ENCODE measurements at regions not wholly inside any gene's neighbourhood (a gene's known extent, or its start where the extent isn't known, plus 50 kb on each side); places are given as distances from the start of the nearest gene placed in this dataset.

DNA sequence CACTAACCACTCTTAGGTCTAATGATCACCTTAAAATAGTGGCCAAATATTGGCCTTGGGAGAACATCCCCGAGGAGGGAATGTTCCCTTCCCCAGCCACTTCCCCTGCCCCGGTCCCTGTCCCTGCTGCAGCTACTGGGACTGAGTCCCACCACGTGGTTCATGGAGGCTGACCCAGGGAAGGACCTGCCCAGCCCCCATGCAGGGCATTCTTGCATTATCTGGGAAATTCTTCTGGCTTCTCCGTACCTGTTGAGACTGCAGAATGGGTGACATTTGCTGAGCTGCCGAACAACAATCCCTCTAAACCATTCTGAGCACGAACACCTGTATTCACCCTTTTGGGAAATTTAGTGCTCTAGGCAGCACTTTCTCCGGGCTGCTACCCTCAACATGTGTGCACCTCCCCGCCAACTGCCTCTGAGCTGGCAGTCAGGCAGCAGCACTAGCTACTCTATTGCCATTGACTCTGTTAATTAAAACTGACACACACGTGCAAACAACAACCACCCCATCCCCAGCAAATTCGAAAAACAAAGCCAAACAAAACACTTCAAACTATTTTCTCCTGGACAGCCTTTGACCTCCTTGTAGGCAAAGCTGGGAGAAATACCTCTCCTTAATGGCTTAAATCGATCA lies 567.4 kb upstream of the MKI67 start:
- no peak for DNase-seq

DNA sequence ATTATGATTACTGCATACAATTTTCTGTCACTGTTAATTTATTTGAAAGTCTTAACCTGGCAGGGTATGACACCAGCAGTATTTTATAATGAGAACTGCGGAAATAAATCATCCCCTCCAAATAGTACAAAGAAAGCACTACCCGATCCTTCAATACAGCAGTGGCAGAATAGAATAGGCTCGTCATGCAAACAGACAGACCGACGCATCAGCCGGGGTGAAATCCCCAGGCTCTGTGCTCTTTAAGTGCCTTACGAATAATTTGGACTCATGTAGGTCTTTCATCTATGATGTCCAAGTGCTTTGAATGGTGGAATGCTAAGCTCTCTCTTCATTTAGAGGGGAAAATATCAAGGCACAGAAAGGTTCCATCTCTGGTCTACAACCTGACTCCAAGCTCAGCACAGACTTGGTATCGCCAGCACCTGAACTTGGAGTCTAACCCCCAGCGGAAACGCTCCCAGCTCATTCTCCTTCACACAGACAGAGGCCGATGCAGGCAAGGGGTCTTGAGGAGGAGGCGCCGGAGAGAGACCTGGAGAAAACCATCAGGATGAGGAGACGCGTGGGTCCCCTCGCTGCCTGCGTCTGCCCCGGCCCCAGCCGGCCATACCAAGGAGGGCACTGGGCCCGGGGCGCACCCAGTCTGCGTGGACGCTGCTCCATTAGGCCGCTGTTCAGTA lies 568.1 kb upstream of the MKI67 start:
- DNase-seq, result no peak

- DNase-seq, result no peak
Measured at GRCh38 chr10:128694851-128695725, 568.9 kb upstream of the MKI67 start.

- no peak for DNase-seq
Measured at GRCh38 chr10:128695931-128696330, 569.7 kb upstream of the MKI67 start.

- no peak for DNase-seq
Measured at GRCh38 chr10:128697437-128697836, 571.2 kb upstream of the MKI67 start.

DNA sequence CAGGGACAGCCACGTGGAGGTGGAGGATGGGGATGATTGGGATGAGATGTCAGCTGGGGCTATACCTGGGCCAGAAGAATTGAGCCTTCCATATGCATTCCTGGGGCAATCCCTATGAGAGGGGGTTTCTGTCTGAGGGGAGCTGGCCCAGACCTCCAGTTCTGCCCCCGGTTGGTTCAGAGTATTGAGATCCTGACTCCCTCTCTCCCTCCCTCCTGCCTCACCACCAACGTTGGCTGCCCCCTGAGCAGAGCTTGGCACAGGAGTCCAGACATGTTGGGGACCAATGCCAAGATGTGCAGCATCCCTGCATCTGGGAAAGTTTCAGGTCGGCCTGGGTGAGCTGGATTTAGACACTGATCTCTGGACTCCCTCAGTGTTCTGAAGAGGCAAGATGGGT lies 575.2 kb upstream of the MKI67 start:
- DNase-seq, result no peak

DNA sequence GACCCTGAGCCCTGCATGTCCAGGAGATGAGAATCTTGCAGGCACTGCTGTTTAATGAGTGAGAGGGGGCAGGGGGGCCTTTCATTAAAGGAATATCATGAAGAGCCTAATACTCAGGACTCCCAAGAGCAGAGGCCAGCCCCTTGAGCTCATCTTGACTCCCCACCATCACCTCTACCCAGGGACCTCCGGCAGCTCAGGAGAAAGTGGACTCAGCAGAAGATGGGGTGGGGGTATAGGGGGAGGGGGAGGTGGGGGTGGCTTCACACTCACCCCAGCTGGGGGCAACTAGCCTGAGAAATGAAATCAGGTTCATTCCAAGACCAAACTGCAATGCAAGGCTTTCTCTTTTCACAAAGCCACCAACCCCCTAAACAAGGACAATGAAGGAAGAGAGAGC lies 575.6 kb upstream of the MKI67 start:
- no peak for DNase-seq

DNA sequence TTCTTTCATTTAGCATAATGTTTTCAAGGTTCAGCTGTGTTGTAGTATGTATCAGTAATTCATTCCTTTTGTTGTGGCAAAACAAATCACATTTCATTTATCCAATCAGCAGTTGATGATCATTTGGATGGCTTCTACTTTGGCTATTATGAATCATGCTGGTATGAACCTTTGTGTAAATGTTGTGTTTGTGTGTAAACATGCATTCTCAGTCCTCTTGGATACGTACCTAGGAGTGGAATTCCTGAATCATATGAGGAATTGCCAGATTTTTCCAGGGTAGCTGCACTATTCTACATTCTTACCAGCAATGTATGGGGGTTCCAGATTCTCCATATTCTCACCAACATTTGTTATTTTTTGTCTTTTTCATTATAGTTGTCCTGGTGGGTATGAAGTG lies 578.5 kb upstream of the MKI67 start:
- DNase-seq, result no peak

DNA sequence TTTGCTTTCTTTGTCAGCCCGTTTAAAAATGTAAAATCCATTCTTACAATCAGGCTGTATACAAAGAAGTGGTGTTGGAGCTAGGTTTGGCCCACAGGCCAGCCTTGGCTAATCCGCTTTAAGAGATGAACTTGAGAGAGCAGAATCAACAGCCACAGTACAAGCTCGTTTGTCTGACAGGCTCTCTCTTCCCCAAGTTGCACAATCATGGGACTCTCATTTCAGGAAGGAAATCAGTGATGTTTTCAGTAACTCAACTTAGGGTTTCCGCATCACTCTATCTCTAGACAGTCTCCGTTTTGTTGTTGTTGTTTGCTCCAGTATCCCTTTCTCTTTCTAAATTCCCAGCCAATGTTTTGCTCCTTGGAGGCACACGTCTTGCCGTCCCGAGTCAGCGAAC lies 582.0 kb upstream of the MKI67 start:
- DNase-seq, result no peak

- DNase-seq, result no peak
Measured at GRCh38 chr10:128709686-128710085, 583.5 kb upstream of the MKI67 start.

DNA sequence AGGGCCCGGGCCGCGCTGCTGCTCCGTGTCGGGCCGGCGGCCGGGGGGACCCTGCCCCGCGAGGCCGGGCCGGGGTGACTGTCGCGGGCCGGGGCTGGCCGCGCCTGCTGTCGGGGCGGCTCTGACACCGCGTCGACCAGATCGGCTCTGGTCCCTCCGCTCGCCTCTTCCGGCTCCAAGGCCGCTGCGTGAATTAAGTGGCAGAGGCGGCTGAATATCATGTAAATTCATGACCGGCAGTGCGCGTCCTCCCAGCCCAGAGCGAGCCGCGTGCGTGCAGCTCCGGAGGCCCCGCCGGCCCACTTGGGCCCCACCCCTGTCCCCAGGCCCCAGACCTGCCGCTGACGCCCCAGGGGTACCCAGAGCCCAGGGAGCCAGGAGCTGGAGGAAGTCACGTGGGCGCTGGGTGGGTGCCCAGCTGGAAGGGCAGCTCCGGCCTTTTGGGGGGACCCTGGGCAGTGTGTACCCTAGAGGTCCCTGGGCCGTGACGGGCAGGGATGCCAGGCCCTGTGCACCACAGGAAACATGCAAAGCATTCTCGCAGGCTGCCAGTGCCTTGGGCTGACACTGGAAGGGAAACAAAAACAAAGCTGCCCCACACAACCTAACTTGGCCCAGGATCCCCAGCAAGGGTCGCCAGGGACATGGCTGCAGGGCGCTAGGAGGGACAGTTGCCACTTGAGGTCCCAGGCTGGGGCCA lies 584.0 kb upstream of the MKI67 start:
- DNase-seq, result no peak

DNA sequence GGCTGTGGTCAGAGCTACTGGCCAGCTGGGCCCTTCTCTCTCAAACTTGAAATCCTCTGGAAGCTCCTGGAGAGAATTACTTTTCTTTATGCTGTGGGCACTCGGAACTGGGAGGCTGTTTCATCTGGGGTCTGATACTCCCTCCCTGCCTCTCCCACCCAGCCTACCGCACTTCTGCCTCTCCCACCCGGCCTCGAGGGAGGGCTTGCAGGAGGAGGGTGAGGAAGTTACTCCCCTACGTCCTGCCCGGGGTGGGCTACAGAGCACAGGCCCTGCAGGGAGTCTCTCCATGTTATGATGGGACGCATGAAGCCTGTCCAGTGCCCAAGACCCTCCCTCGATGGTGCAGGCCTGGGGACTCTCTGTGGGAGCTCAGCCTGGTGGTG lies 584.6 kb upstream of the MKI67 start:
- no peak for DNase-seq

DNA sequence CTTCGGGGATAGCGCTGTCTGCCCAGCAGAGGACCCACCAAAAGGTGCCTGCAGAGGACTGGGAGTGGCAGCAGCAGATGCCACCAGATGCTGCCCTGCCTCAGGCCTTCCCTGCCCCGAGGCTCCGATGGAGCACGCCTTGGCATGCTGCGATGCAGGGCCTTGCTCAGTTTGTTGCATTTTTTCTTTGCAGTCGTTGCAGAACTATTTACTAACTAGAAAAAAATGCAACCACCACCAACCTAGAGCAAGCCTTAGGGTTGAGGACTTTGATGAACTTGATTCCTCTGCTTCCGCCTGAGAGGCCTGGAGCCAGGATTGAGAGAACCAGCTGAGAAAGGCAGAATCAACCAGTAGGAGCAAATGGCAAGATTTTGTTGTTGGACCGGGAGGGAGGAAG lies 585.6 kb upstream of the MKI67 start:
- no peak for DNase-seq

DNA sequence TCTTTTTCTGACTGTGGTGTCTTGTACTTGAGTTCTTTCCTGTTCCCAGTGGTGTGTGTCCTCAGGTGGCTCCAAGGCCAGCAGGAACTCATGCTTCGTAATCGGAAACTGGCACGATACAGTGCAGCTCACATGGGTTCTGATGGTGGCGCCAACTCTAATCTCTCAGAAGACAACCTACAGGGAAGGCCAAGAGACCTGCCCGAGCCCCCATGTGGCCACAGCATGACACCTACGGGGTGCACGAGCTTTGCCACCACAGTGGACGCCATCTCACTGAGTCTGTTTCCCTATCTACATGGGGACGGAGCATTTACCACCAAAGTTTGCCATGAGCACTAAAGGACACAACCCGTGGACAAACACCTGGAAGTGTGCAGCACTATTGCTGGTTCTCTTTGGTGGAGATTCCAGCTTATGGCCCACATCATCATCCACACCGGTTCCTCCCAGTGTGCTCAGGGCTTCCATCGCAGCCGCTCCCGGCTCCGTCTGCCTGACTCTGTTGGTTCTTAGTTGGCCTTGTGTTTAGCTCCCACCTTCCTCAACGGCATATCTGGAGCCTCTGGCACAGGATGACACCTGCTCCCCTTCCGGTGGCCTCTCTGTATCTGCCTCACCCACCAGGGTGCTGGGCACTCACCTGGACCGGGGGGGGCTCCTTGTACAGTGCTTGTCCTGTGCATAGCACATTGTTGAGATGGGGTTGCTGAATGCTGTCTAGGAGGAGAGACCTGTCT lies 586.6 kb upstream of the MKI67 start:
- DNase-seq, result no peak

- DNase-seq, result no peak
Measured at GRCh38 chr10:128713471-128713870, 587.2 kb upstream of the MKI67 start.

DNA sequence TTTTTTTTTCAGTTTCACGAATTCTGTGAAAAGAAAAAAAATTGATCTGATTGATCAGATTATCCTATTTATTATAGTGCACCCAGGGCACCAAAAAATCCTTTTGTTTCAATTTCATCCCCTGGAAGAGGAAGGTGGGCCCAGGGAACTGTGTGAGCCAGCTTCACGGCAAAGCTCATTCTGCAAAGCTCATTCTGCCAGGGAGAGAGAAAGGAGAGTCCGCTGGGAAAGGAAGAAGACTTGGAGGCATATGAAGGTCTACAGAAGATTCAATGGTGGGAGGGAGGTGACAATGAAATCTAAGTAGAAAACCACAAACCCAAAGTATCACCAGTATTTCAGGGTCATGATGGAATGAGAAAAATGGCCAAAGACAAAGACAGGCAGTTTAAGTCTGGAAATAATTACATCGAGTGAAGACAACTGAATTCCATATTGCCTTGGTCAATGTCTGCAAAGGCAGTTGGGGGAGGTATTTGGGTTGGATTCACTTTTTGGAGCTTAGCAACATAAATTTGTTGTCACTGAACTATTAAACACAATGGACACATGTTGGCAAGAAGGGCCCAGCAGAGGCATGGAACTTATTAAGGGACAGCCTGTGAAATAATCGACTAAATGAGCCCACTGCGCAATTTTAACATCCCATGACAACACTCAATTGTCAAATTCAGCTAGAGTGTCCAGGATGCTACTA lies 587.8 kb upstream of the MKI67 start:
- DNase-seq, result no peak

DNA sequence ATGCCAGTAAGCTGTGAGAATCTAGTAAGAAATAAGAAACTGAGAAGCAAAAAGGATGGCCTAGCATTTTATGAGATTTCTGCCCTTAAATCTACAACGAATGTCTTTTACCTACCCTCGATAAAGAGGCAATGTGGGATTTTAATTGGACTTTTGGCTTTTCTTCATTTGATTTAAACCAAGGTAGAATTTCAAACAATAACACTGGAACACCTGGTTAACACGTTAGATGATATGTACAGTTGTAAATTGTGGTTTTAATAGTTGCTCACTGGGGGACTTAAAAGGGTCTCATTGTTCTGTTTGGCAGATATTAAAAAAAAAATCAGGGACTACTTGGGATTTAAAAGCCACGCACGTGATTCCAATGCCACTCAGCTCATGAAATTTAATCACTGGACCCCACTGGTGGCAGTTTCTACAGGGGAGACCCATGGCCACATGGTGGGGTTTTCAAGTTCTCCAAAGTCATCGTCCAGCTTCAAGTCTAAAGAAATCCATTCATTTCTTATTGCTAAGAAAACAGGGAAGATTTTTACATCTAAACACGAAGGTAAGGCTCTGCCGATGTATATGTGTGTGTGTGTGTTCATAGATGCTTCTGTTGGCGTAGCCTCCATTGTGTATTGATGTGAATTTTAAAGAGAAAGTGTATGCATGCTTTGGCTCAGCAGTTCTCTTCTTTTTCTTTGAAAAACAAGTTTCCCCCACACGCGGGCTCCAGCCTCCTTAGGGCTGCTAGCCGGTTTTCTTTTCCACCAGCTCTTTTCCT lies 588.6 kb upstream of the MKI67 start:
- DNase-seq, result no peak

GRCh38 chr10:128716181-128716580 lies 590.0 kb upstream of the MKI67 start:
- DNase-seq, result no peak

- DNase-seq, result no peak
Measured at GRCh38 chr10:128721963-128722445, 595.8 kb upstream of the MKI67 start.

DNA sequence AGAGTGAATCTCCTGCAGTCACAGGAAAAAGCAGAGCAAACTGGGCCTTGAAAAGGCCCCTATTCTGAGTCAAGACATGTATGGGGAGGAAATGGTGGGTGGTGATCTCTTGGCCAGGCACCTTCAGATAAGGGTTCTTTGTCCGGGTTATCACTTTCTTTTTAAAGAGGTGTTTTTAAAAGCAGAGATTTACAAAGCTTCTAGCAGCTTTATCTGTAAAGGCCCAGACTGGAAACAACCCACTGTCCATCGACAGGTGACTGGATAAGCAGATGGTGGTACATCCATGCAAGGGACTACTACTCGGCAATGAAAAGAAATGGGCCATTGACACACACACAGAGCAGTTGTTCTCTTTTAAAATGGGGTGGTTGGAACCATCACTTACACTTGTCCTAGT lies 596.7 kb upstream of the MKI67 start:
- no peak for DNase-seq

- DNase-seq, result no peak
Measured at GRCh38 chr10:128723631-128724205, 597.5 kb upstream of the MKI67 start.

Data from NCI-H226 (cell line).